ENCODE measurements at regions not wholly inside any gene's neighbourhood (a gene's known extent, or its start where the extent isn't known, plus 50 kb on each side); places are given as distances from the start of the nearest gene placed in this dataset.

DNA sequence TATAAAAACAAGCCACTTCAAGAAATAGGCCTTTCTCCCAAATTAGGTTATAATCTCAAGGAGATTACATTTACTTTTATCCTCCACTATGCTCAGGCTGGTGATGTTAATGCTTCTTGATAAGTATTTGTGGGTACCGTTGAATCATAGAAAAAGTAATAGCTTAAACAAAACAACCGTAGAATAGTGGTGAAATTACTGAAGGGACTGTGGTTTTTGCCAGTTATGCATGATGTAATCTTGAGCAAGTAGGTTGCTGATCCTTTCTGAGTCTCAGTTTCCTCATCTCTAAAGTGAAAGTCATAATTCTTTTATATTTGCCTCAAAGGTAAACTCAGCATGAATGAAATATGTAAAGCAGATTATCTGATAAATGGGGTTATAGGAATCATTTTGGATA lies 187.3 kb upstream of the JAG1 start:
- Histone ChIP-seq H3K36me3 (ENCODE audit: control insufficient read depth in 2 of 2, insufficient read depth in 2 of 2, low read length in 1 of 2) (no peaks in the 10 kb centered on the region), H3K4me1 (ENCODE audit: control insufficient read depth in 2 of 2, insufficient read depth in 2 of 2, low read length in 2 of 2) (no peaks in the 10 kb centered on the region), H3K4me3 (ENCODE audit: low read length in 2 of 2) (no peak overlapping the region), H3K9me3 (ENCODE audit: control insufficient read depth in 2 of 2, insufficient read depth in 1 of 2, low read length in 1 of 2) (no peaks in the 10 kb centered on the region), H3K27me3 (ENCODE audit: control insufficient read depth in 2 of 2, insufficient read depth in 1 of 2, low read length in 1 of 2) (no peaks in the 10 kb centered on the region), H3K27ac (ENCODE audit: low read depth in 1 of 2, low read length in 1 of 2) (no peak overlapping the region)
- DNase-seq (ENCODE audit: low read depth in 6 of 9, low spot score in 9 of 9) = no peak
- WGBS = 98% methylated on average over 2 of the region's 2 CpGs

DNA sequence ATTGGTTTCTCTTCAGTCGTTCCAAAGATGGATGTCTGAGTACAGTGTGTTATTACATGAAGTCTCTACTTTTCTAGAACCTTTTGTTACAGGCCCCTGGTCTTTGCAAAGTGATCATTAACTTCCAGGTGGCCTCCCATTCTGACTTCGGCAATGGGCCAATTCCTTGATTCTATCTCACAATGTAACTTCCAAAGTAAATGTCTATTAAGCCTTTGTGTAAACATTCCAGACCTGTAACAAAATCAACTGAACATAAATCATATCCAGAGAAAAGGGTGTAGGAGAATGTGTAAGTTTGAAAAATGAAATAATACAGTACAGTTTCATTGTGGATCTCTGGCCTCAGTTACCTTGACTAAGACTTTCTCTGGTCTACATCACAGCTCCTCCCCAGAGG lies 187.8 kb upstream of the JAG1 start:
- no peaks in the 10 kb centered on the region for H3K9me3 ChIP-seq (ENCODE audit: control insufficient read depth in 2 of 2, insufficient read depth in 1 of 2, low read length in 1 of 2)
- WGBS = 97% methylated on average over 2 of the region's 2 CpGs
- no peaks in the 10 kb centered on the region for H3K27me3 ChIP-seq (ENCODE audit: control insufficient read depth in 2 of 2, insufficient read depth in 1 of 2, low read length in 1 of 2)
- no peak overlapping the region for H3K4me3 ChIP-seq (ENCODE audit: low read length in 2 of 2)
- H3K27ac ChIP-seq (ENCODE audit: low read depth in 1 of 2, low read length in 1 of 2) = no peak overlapping the region
- H3K4me1 ChIP-seq (ENCODE audit: control insufficient read depth in 2 of 2, insufficient read depth in 2 of 2, low read length in 2 of 2) = no peaks in the 10 kb centered on the region
- no peaks in the 10 kb centered on the region for H3K36me3 ChIP-seq (ENCODE audit: control insufficient read depth in 2 of 2, insufficient read depth in 2 of 2, low read length in 1 of 2)
- no peak for DNase-seq (ENCODE audit: low read depth in 6 of 9, low spot score in 9 of 9)

DNA sequence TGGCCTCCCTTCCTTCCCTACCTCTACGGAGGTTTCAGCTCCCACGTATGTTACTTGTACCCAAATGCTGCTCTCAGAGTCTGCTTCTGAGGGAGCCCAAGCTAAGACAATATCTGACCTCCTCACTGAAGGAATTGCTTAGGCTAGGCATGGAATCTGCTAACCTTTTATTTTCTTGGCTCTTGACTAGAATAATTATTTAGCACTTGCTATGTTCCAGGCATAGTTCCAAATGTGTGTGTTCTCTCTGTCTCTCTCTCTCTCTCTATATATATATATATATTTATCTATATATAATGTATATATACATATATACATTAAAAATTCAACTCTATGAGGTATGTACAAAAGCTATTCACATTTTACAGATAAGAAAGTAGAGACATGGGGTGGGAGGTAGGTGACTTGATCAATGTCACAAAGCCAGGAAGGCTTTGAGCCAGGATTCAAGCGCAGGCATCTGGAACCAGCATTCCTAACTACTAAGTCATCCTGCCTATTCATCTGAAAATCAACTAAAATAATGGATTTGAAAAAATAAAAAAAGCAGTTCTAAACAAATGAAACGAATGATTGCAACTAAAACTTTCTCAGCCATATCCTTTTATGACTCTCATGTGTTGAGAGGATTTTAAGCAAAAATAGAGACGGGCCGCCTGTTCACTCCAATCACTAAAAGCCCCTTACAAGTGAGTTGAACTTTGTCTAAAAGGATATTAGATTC lies 189.7 kb upstream of the JAG1 start:
- Histone ChIP-seq H3K4me3 (ENCODE audit: low read length in 2 of 2) (no peak overlapping the region), H3K27ac (ENCODE audit: low read depth in 1 of 2, low read length in 1 of 2) (no peak overlapping the region), H3K36me3 (ENCODE audit: control insufficient read depth in 2 of 2, insufficient read depth in 2 of 2, low read length in 1 of 2) (no peaks in the 10 kb centered on the region), H3K27me3 (ENCODE audit: control insufficient read depth in 2 of 2, insufficient read depth in 1 of 2, low read length in 1 of 2) (no peaks in the 10 kb centered on the region), H3K4me1 (ENCODE audit: control insufficient read depth in 2 of 2, insufficient read depth in 2 of 2, low read length in 2 of 2) (no peaks in the 10 kb centered on the region), H3K9me3 (ENCODE audit: control insufficient read depth in 2 of 2, insufficient read depth in 1 of 2, low read length in 1 of 2) (no peaks in the 10 kb centered on the region)
- DNase-seq (ENCODE audit: low read depth in 6 of 9, low spot score in 9 of 9) = no peak
- WGBS = 74% methylated on average over 6 of the region's 6 CpGs

DNA sequence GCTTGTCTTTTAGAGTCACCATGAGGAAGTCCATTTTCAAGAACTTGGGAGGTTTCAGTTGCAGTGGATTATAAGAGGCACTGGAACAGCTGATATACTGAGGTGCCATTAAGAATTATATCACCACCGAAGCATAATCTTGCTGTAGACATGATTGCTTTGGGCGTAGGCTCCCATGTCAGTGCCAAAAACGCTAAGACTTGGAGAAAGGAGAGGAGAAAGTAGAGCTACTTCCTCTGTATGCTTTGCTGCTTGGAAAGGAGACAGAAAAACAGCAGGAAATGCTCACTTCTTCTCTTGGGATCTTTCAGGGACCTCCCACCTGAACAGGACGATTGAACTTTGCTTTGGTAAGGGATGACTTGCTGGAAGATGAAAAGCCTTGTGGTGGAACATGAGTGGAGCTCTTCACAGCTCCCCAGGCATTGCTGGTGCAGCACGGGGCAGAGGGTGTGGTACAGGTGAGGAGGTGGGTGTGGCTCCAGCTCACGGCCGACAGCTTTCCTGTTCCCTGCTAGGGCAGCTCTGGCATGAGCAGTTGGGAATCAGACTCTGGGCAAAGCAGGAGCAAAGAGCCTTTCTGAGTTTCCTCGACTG lies 190.4 kb upstream of the JAG1 start:
- 63% methylated on average over 8 of the region's 8 CpGs for WGBS
- no peaks in the 10 kb centered on the region for H3K27me3 ChIP-seq (ENCODE audit: control insufficient read depth in 2 of 2, insufficient read depth in 1 of 2, low read length in 1 of 2)
- H3K27ac ChIP-seq (ENCODE audit: low read depth in 1 of 2, low read length in 1 of 2) = no peak overlapping the region
- H3K4me3 ChIP-seq (ENCODE audit: low read length in 2 of 2) = no peak overlapping the region
- no peaks in the 10 kb centered on the region for H3K4me1 ChIP-seq (ENCODE audit: control insufficient read depth in 2 of 2, insufficient read depth in 2 of 2, low read length in 2 of 2)
- no peaks in the 10 kb centered on the region for H3K36me3 ChIP-seq (ENCODE audit: control insufficient read depth in 2 of 2, insufficient read depth in 2 of 2, low read length in 1 of 2)
- H3K9me3 ChIP-seq (ENCODE audit: control insufficient read depth in 2 of 2, insufficient read depth in 1 of 2, low read length in 1 of 2) = no peaks in the 10 kb centered on the region
- DNase-seq (ENCODE audit: low read depth in 6 of 9, low spot score in 9 of 9) = no peak

DNA sequence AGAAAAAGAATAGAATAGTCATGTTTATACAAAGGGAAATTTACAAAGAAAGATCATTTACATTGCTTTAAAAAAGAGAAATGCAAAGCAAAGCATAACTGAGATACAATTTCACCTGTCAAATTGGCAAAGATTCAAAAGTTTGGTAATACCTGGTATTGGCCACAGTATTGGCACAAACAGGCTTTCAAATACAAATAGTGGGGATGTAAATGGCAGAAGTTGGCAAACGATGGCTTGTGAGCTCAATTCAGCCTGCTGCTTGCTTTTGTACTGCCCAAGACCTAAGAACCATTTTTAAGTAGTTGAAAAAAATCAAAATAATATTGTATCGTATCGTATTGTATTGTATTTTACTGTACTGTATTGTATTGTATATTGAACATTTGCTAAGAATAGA lies 194.5 kb upstream of the JAG1 start:
- no peak overlapping the region for H3K4me3 ChIP-seq (ENCODE audit: low read length in 2 of 2)
- WGBS = 93% methylated on average over 3 of the region's 3 CpGs
- H3K36me3 ChIP-seq (ENCODE audit: control insufficient read depth in 2 of 2, insufficient read depth in 2 of 2, low read length in 1 of 2) = no peaks in the 10 kb centered on the region
- no peak for DNase-seq (ENCODE audit: low read depth in 6 of 9, low spot score in 9 of 9)
- no peak overlapping the region for H3K27ac ChIP-seq (ENCODE audit: low read depth in 1 of 2, low read length in 1 of 2)
- no peaks in the 10 kb centered on the region for H3K9me3 ChIP-seq (ENCODE audit: control insufficient read depth in 2 of 2, insufficient read depth in 1 of 2, low read length in 1 of 2)
- no peaks in the 10 kb centered on the region for H3K4me1 ChIP-seq (ENCODE audit: control insufficient read depth in 2 of 2, insufficient read depth in 2 of 2, low read length in 2 of 2)
- H3K27me3 ChIP-seq (ENCODE audit: control insufficient read depth in 2 of 2, insufficient read depth in 1 of 2, low read length in 1 of 2) = no peaks in the 10 kb centered on the region

DNA sequence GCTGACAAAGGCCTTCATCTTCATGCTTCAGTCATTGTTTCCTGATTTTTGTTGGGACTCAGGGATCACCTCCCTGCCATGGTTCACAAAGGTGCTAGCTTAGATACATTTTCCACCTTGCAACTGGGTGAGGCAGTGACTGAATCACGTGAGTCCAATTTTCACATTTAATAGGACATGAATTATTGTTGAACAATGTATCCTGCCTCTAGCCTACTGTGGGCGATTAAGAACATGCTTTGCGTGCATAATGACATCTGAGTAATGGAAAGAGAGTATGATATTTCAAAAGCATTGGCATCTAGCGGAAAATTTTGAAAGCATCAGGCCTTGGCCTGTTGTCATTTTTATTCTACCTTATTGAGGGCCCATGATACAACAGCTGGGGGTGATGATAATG lies 199.2 kb upstream of the JAG1 start:
- no peaks in the 10 kb centered on the region for H3K27me3 ChIP-seq (ENCODE audit: control insufficient read depth in 2 of 2, insufficient read depth in 1 of 2, low read length in 1 of 2)
- WGBS = 92% methylated on average over 4 of the region's 4 CpGs

DNA sequence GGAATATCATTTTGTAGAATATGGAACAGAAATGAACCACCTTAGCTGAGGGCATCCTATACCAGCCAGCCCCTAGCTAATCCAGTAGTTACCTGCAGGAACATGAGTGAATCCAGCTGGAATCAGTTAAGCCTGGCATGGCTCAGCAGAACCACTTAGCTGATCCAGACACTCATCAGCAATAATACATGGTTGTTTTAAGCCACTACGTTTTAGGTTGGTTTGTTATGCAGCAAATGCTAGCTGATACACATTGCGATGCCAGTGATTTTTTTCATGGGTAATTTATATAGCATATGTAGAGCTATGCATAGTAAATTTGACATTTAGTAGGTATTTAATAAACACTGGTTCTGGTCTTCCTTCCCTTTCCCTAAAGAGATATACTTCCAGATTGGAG lies 201.9 kb upstream of the JAG1 start:
- H3K9me3 ChIP-seq (ENCODE audit: control insufficient read depth in 2 of 2, insufficient read depth in 1 of 2, low read length in 1 of 2) = peaks cover 0 to 5% of the 10 kb centered on the region in 2 donors
- H3K27ac ChIP-seq (ENCODE audit: low read depth in 1 of 2, low read length in 1 of 2) = no peak overlapping the region
- H3K36me3 ChIP-seq (ENCODE audit: control insufficient read depth in 2 of 2, insufficient read depth in 2 of 2, low read length in 1 of 2) = no peaks in the 10 kb centered on the region
- WGBS = 97% methylated on average over 2 of the region's 2 CpGs
- H3K4me3 ChIP-seq (ENCODE audit: low read length in 2 of 2) = no peak overlapping the region
- no peaks in the 10 kb centered on the region for H3K27me3 ChIP-seq (ENCODE audit: control insufficient read depth in 2 of 2, insufficient read depth in 1 of 2, low read length in 1 of 2)
- no peaks in the 10 kb centered on the region for H3K4me1 ChIP-seq (ENCODE audit: control insufficient read depth in 2 of 2, insufficient read depth in 2 of 2, low read length in 2 of 2)
- DNase-seq (ENCODE audit: low read depth in 6 of 9, low spot score in 9 of 9) = no peak

More for the DNA sequence above, 199.2 kb upstream of the JAG1 start:
- no peak overlapping the region for H3K4me3 ChIP-seq (ENCODE audit: low read length in 2 of 2)
- H3K9me3 ChIP-seq (ENCODE audit: control insufficient read depth in 2 of 2, insufficient read depth in 1 of 2, low read length in 1 of 2) = peaks cover 0 to 5% of the 10 kb centered on the region in 2 donors
- no peak overlapping the region for H3K27ac ChIP-seq (ENCODE audit: low read depth in 1 of 2, low read length in 1 of 2)
- H3K4me1 ChIP-seq (ENCODE audit: control insufficient read depth in 2 of 2, insufficient read depth in 2 of 2, low read length in 2 of 2) = no peaks in the 10 kb centered on the region
- no peaks in the 10 kb centered on the region for H3K36me3 ChIP-seq (ENCODE audit: control insufficient read depth in 2 of 2, insufficient read depth in 2 of 2, low read length in 1 of 2)
- DNase-seq (ENCODE audit: low read depth in 6 of 9, low spot score in 9 of 9) = no peak

DNA sequence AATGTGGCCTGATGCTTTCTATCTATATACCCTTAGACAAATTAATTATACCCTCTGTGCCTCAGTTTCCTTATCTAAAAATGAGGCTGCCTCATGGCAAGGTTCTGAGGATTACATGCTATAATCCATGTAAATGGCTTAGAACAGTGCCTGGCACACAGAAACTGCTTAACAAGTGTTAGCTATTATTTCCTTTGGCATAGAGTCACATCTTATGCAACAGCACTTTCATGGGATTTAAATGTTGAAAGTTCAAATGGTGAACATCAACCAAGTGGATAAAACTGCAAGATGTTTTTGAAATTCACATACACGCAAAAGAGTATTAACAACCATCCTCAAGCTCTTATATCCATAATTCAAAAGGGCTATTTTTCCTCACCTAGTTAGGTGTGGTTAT lies 202.8 kb upstream of the JAG1 start:
- H3K4me3 ChIP-seq (ENCODE audit: low read length in 2 of 2) = no peak overlapping the region
- H3K27me3 ChIP-seq (ENCODE audit: control insufficient read depth in 2 of 2, insufficient read depth in 1 of 2, low read length in 1 of 2) = no peaks in the 10 kb centered on the region
- H3K4me1 ChIP-seq (ENCODE audit: control insufficient read depth in 2 of 2, insufficient read depth in 2 of 2, low read length in 2 of 2) = no peaks in the 10 kb centered on the region
- H3K9me3 ChIP-seq (ENCODE audit: control insufficient read depth in 2 of 2, insufficient read depth in 1 of 2, low read length in 1 of 2) = peaks cover 0 to 5% of the 10 kb centered on the region in 2 donors
- H3K27ac ChIP-seq (ENCODE audit: low read depth in 1 of 2, low read length in 1 of 2) = no peak overlapping the region
- DNase-seq (ENCODE audit: low read depth in 6 of 9, low spot score in 9 of 9) = no peak
- H3K36me3 ChIP-seq (ENCODE audit: control insufficient read depth in 2 of 2, insufficient read depth in 2 of 2, low read length in 1 of 2) = no peaks in the 10 kb centered on the region
- WGBS = 97% methylated on average over 1 of the region's 1 CpG

DNA sequence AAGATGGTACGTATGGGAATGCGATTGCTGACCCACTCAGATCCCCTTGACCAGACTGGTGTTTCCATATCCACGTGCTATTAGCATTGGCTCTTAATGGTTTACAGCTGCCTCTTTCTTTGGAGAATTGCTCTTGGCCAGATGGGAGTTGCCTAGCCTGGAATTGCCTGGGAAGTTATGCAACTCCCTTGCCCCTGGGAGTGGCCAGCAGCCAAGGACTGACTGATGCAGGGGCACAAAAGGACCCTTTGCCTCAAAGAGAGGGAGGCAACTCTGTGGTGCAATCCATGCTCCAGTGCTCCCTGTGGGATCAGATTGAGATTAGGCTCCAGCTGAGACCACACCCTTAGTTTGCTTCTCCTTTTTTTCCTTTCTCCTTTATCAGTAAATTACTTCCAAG lies 203.5 kb upstream of the JAG1 start:
- no peaks in the 10 kb centered on the region for H3K4me1 ChIP-seq (ENCODE audit: control insufficient read depth in 2 of 2, insufficient read depth in 2 of 2, low read length in 2 of 2)
- H3K9me3 ChIP-seq (ENCODE audit: control insufficient read depth in 2 of 2, insufficient read depth in 1 of 2, low read length in 1 of 2) = peaks cover 0 to 5% of the 10 kb centered on the region in 2 donors
- H3K36me3 ChIP-seq (ENCODE audit: control insufficient read depth in 2 of 2, insufficient read depth in 2 of 2, low read length in 1 of 2) = no peaks in the 10 kb centered on the region
- no peak overlapping the region for H3K4me3 ChIP-seq (ENCODE audit: low read length in 2 of 2)
- H3K27me3 ChIP-seq (ENCODE audit: control insufficient read depth in 2 of 2, insufficient read depth in 1 of 2, low read length in 1 of 2) = no peaks in the 10 kb centered on the region
- H3K27ac ChIP-seq (ENCODE audit: low read depth in 1 of 2, low read length in 1 of 2) = no peak overlapping the region
- no peak for DNase-seq (ENCODE audit: low read depth in 6 of 9, low spot score in 9 of 9)
- 91% methylated on average over 3 of the region's 3 CpGs for whole genome bisulfite sequencing
